GM12891 (cell line): ENCODE measurements at regions not wholly inside any gene's neighbourhood (a gene's known extent, or its start where the extent isn't known, plus 50 kb on each side); places are given as distances from the start of the nearest gene placed in this dataset.

Source experiments
- PAX5 ChIP-seq: IDR thresholded peaks from 2 replicates; pipeline ENCODE4 v1.6.1; 2011; ENCODE audit warnings: low read length, moderate library complexity, mild to moderate bottlenecking; ENCODE audit not compliant: insufficient read depth, severe bottlenecking
- POLR2A ChIP-seq: IDR thresholded peaks from 2 replicates; pipeline ENCODE4 v1.6.1; 2011; ENCODE audit warnings: low read depth, low read length, control low read depth
- POLR2AphosphoS5 ChIP-seq: IDR thresholded peaks from 2 replicates; pipeline ENCODE4 v1.6.1; 2011; ENCODE audit warnings: low read depth, low read length, control low read depth
- POU2F2 ChIP-seq: IDR thresholded peaks from 2 replicates; pipeline ENCODE4 v1.6.1; 2011; ENCODE audit warnings: low read depth, mild to moderate bottlenecking, control low read depth, low read length, moderate library complexity
- SPI1 ChIP-seq: IDR thresholded peaks from 2 replicates; pipeline ENCODE4 v1.6.1; 2011; ENCODE audit warnings: low read depth, low read length, control low read depth

GRCh38 chr17:83187782-83188311 lies 108.4 kb downstream of the METRNL start:
- no peak for TF ChIP-seq POLR2AphosphoS5
- TF ChIP-seq POLR2A, result no peak
- no peak for TF ChIP-seq PAX5
- no peak for TF ChIP-seq SPI1
- TF ChIP-seq POU2F2, result no peak
